NB4 (cell line): ENCODE measurements at regions not wholly inside any gene's neighbourhood (a gene's known extent, or its start where the extent isn't known, plus 50 kb on each side); places are given as distances from the start of the nearest gene placed in this dataset.
"Not testable (repeated sequence)": the region's sequence is repeated elsewhere in the genome, so short reads cannot be mapped to it uniquely, and the experiment has no call there.

Experiments
- CTCF ChIP-seq: IDR thresholded peaks from one replicate; pipeline ENCODE4 v1.5.1; 2012; ENCODE audit warnings: low read depth, low read length
- MAX ChIP-seq: IDR thresholded peaks from 2 replicates; pipeline ENCODE4 v1.6.1; 2011; ENCODE audit warnings: low read depth, low read length
- MYC ChIP-seq: IDR thresholded peaks from 2 replicates; pipeline ENCODE4 v1.6.1; 2011; ENCODE audit warnings: low read depth, low read length
- POLR2A ChIP-seq: IDR thresholded peaks from 2 replicates; pipeline ENCODE4 v1.6.1; 2011; ENCODE audit warnings: mild to moderate bottlenecking; ENCODE audit not compliant: insufficient read length; ENCODE audit errors: extremely low read depth

GRCh38 chr3:65133752-65134151 lies 446.0 kb upstream of the ADAMTS9 start:
- TF ChIP-seq MAX, CTCF, POLR2A, MYC: not testable (repeated sequence)
